Lower lobe of right lung (tissue), 2 donors: ENCODE measurements at regions not wholly inside any gene's neighbourhood (a gene's known extent, or its start where the extent isn't known, plus 50 kb on each side); places are given as distances from the start of the nearest gene placed in this dataset.

ENCODE experiments used
- ATAC-seq, 2 donors: fragments of 200-7000 bp; cut with Tn5 transposase; one replicate each; pipeline ENCODE4 v1.9.1; 2020 to 2022; ENCODE audit warnings: mild to moderate bottlenecking in 2 of 2, moderate library complexity in 2 of 2
- DNase-seq: peaks from one replicate; pipeline ENCODE4 v3.0.0-alpha.2; 2020
- H3K27ac ChIP-seq: fragments of 200-600 bp; one replicate; pipeline ENCODE4 v1.8.0; 2022
- H3K27me3 ChIP-seq: fragments of 200-600 bp; one replicate; pipeline ENCODE4 v1.8.0; 2022; ENCODE audit warnings: low read depth
- H3K36me3 ChIP-seq: fragments of 200-600 bp; one replicate; pipeline ENCODE4 v1.8.0; 2022; ENCODE audit warnings: mild to moderate bottlenecking
- H3K4me1 ChIP-seq: fragments of 200-600 bp; one replicate; pipeline ENCODE4 v1.8.0; 2022
- H3K4me3 ChIP-seq: fragments of 200-600 bp; one replicate; pipeline ENCODE4 v1.8.0; 2022; ENCODE audit warnings: mild to moderate bottlenecking
- H3K9me3 ChIP-seq: fragments of 200-600 bp; one replicate; pipeline ENCODE4 v1.8.0; 2022
- intact Hi-C: fragments of 100-400 bp; cut with DNase I; formaldehyde crosslinking; loops from one replicate; pipeline ENCODE4 v1.11.0; 2022
- TF ChIP-seq, protein P1 (sequence below): fragments of 200-600 bp; IDR thresholded peaks from one replicate; pipeline ENCODE4 v1.8.0; 2022; ENCODE audit warnings: antibody characterized with exemption, mild to moderate bottlenecking
- donor health status: DM: no; HTN: yes; CAD: no; lungs with severe emphysema.

GRCh38 chr14:22699801-22700564 is 55.8 kb upstream of the OR6J1 start:
- ATAC-seq: no peak
- no peaks in the 10 kb centered on the region for H3K27me3 ChIP-seq
- intact Hi-C loops: no loop called here
- no peak overlapping the region for H3K27ac ChIP-seq
- H3K4me3 ChIP-seq: no peak overlapping the region
- no peaks in the 10 kb centered on the region for H3K36me3 ChIP-seq
- no peak for DNase-seq
- TF ChIP-seq, protein P1, sequence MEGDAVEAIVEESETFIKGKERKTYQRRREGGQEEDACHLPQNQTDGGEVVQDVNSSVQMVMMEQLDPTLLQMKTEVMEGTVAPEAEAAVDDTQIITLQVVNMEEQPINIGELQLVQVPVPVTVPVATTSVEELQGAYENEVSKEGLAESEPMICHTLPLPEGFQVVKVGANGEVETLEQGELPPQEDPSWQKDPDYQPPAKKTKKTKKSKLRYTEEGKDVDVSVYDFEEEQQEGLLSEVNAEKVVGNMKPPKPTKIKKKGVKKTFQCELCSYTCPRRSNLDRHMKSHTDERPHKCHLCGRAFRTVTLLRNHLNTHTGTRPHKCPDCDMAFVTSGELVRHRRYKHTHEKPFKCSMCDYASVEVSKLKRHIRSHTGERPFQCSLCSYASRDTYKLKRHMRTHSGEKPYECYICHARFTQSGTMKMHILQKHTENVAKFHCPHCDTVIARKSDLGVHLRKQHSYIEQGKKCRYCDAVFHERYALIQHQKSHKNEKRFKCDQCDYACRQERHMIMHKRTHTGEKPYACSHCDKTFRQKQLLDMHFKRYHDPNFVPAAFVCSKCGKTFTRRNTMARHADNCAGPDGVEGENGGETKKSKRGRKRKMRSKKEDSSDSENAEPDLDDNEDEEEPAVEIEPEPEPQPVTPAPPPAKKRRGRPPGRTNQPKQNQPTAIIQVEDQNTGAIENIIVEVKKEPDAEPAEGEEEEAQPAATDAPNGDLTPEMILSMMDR: no peak
- H3K4me1 ChIP-seq: peaks cover 9% of the 10 kb centered on the region
- no peaks in the 10 kb centered on the region for H3K9me3 ChIP-seq

- DNase-seq: no peak
- ATAC-seq: no peak
- H3K36me3 ChIP-seq: no peaks in the 10 kb centered on the region
- H3K27me3 ChIP-seq: no peaks in the 10 kb centered on the region
- TF ChIP-seq, protein P1: no peak
- intact Hi-C loops: no loop called here
- H3K27ac ChIP-seq: no peak overlapping the region
- peaks cover 6% of the 10 kb centered on the region for H3K4me1 ChIP-seq
- peak overlapping the region; percentile 54 for H3K4me3 ChIP-seq
- no peaks in the 10 kb centered on the region for H3K9me3 ChIP-seq
Observed at GRCh38 chr14:22713631-22713950, 52.9 kb upstream of the OXA1L start.

GRCh38 chr14:22715186-22715812 is 51.2 kb upstream of the OXA1L start:
- Histone ChIP-seq H3K36me3 (no peaks in the 10 kb centered on the region), H3K9me3 (no peaks in the 10 kb centered on the region), H3K27me3 (no peaks in the 10 kb centered on the region), H3K4me1 (peaks cover 6% of the 10 kb centered on the region), H3K27ac (no peak overlapping the region), H3K4me3 (no peak overlapping the region)
- no peak for DNase-seq
- no peak for ATAC-seq
- intact Hi-C loops: no loop called here
- TF ChIP-seq, protein P1: no peak

DNA sequence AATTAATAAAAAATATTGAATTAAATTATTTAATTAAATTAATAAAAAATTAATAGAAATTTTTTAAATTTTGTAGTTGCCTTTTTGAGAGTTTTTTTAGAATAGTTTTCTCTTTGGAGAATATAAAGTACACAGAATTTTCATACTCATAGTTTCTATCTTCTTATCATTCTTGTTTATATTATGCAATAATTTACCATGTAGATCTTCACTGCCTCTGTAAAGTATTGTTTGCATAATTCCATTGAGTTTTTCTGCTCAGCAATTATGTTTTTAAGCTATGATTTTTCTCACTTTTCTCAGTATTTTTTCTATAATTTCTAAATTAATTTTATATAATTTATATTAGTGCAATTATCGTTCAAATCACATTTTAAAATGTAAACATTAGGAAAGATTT is 50.6 kb upstream of the OXA1L start:
- Histone ChIP-seq H3K27me3 (no peaks in the 10 kb centered on the region), H3K27ac (no peak overlapping the region), H3K9me3 (no peaks in the 10 kb centered on the region), H3K4me1 (peaks cover 6% of the 10 kb centered on the region), H3K36me3 (no peaks in the 10 kb centered on the region), H3K4me3 (no peak overlapping the region)
- TF ChIP-seq, protein P1: no peak
- intact Hi-C loops: no loop called here
- ATAC-seq (no peak), DNase-seq (no peak)
